ENCODE measurements at regions not wholly inside any gene's neighbourhood (a gene's known extent, or its start where the extent isn't known, plus 50 kb on each side); places are given as distances from the start of the nearest gene placed in this dataset.

- H3K27me3 Mint-ChIP-seq (ENCODE audit: insufficient read depth, low read depth, poor library complexity) = peaks cover 3% of the 10 kb centered on the region
- ATAC-seq = no peak
- peaks cover 93% of the 10 kb centered on the region for H3K9me3 Mint-ChIP-seq
- H3K36me3 Mint-ChIP-seq (ENCODE audit: low read depth) = peaks cover 36% of the 10 kb centered on the region
- TF ChIP-seq ZNF331 (CRISPR knock-in tag; IDR thresholded peaks at IDR 0.05; ENCODE audit: low read depth) (no peak), ZNF114 (CRISPR knock-in tag; IDR thresholded peaks at IDR 0.05) (no peak), POLR2AphosphoS5 (IDR thresholded peaks at IDR 0.05; ENCODE audit: low read depth) (no peak), CREB1 (CRISPR knock-in tag; IDR thresholded peaks at IDR 0.05; ENCODE audit: low read depth) (no peak), CTCF (conservative IDR thresholded peaks at IDR 0.05; ENCODE audit: low read depth in 2 of 2) (no peak), EZH2 (IDR thresholded peaks at IDR 0.05; ENCODE audit: low read depth, unreplicated experiment) (no peak), ETS1 (IDR thresholded peaks at IDR 0.05) (no peak), NANOG (IDR thresholded peaks at IDR 0.05; ENCODE audit: borderline replicate concordance) (no peak), JUNB (IDR thresholded peaks at IDR 0.05; ENCODE audit: unreplicated experiment) (no peak), ZNF462 (CRISPR knock-in tag; IDR thresholded peaks at IDR 0.05) (no peak), EZH2phosphoT487 (IDR thresholded peaks at IDR 0.05; ENCODE audit: unreplicated experiment) (no peak), STAT1 (IDR thresholded peaks at IDR 0.05; ENCODE audit: unreplicated experiment) (no peak)
- Histone ChIP-seq H3K79me2 (replicated peaks; ENCODE audit: insufficient read depth) (no peaks in the 10 kb centered on the region), H3K27me3 (ENCODE audit: insufficient read depth) (no peaks in the 10 kb centered on the region), H3K4me1 (ENCODE audit: insufficient read depth) (no peaks in the 10 kb centered on the region), H3K36me3 (ENCODE audit: insufficient read depth) (no peaks in the 10 kb centered on the region), H3K9me2 (ENCODE audit: insufficient read depth) (no peaks in the 10 kb centered on the region), H3K4me3 (no peak overlapping the region), H3K4me2 (no peak overlapping the region), H3F3A (replicated peaks; ENCODE audit: low read depth) (no peaks in the 10 kb centered on the region), H2AFZ (no peak overlapping the region), H4K20me1 (replicated peaks; ENCODE audit: insufficient read depth) (no peaks in the 10 kb centered on the region), H3K27ac (ENCODE audit: low read depth) (no peak overlapping the region)
- no peak for DNase-seq (ENCODE audit: low spot score)
- H3K4me1 Mint-ChIP-seq = no peaks in the 10 kb centered on the region
- H3K27ac Mint-ChIP-seq = no peak overlapping the region
- no peak overlapping the region for H3K4me3 Mint-ChIP-seq
These were observed 398.6 kb upstream of the AUTS2 start for GRCh38 chr7:69199661-69200060.
